IPS-20b (cell line): ENCODE measurements at regions not wholly inside any gene's neighbourhood (a gene's known extent, or its start where the extent isn't known, plus 50 kb on each side); places are given as distances from the start of the nearest gene placed in this dataset.

ENCODE experiments used
- H3K27ac ChIP-seq: one replicate; pipeline ENCODE4 v1.5.1; 2013; ENCODE audit warnings: low read length
- H3K27me3 ChIP-seq: 2 replicates; pipeline ENCODE4 v1.6.1; 2013; ENCODE audit warnings: mild to moderate bottlenecking, low read length, inconsistent platforms; ENCODE audit not compliant: insufficient read depth
- H3K36me3 ChIP-seq: 2 replicates; pipeline ENCODE4 v1.6.1; 2013; ENCODE audit warnings: low read depth, mild to moderate bottlenecking, inconsistent platforms, low read length, moderate library complexity; ENCODE audit not compliant: insufficient read depth
- H3K4me1 ChIP-seq: 2 replicates; pipeline ENCODE4 v1.6.1; 2013; ENCODE audit warnings: mild to moderate bottlenecking, control low read depth, inconsistent platforms, low read length, moderate library complexity; ENCODE audit not compliant: insufficient read depth
- H3K4me3 ChIP-seq: 2 replicates; pipeline ENCODE4 v1.5.1; 2013; ENCODE audit warnings: mild to moderate bottlenecking, low read length, inconsistent platforms
- H3K9ac ChIP-seq: 2 replicates; pipeline ENCODE4 v1.6.1; 2013; ENCODE audit warnings: low read depth, mild to moderate bottlenecking, inconsistent platforms, low read length, moderate library complexity
- H3K9me3 ChIP-seq: 2 replicates; pipeline ENCODE4 v1.6.1; 2013; ENCODE audit warnings: mild to moderate bottlenecking, low read depth, low read length, inconsistent platforms; ENCODE audit not compliant: insufficient read depth

GRCh38 chr16:65497571-65497970, 375.7 kb upstream of the CDH11 start:
- Histone ChIP-seq H3K36me3 (no peaks in the 10 kb centered on the region), H3K4me3 (no peak overlapping the region), H3K27ac (no peak overlapping the region), H3K4me1 (peaks cover 16% of the 10 kb centered on the region; the same call in 1 of the 2 replicates), H3K27me3 (no peaks in the 10 kb centered on the region), H3K9ac (no peak overlapping the region), H3K9me3 (no peaks in the 10 kb centered on the region)

- Histone ChIP-seq H3K4me1 (peaks cover 10% of the 10 kb centered on the region; the same call in 1 of the 2 replicates), H3K36me3 (no peaks in the 10 kb centered on the region), H3K9ac (no peak overlapping the region), H3K9me3 (no peaks in the 10 kb centered on the region), H3K27ac (no peak overlapping the region), H3K27me3 (no peaks in the 10 kb centered on the region), H3K4me3 (no peak overlapping the region)
Observed at GRCh38 chr16:65495106-65495505, 373.2 kb upstream of the CDH11 start.

DNA sequence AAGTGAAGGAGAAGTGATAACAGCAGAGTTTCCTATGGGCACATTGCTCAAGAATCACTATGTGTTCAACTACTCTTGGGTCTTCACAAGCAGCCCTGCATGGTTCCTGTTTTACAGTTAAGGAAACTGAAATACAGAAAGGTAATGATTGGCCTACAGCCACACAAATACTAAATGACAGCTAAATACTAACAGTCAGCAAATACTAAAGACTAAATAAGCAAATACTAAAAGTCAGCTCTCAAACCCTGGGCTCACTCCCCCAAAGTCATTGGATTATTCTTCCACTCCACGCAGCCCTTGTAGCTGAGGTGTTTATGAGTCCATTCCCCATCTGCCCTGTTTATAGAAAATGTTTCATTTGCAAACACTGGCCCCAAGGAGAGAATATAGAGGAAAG, 372.7 kb upstream of the CDH11 start:
- H3K9ac ChIP-seq = no peak overlapping the region
- H3K27ac ChIP-seq = no peak overlapping the region
- peaks cover 10% of the 10 kb centered on the region; the same call in 1 of the 2 replicates for H3K4me1 ChIP-seq
- H3K4me3 ChIP-seq = no peak overlapping the region
- no peaks in the 10 kb centered on the region for H3K9me3 ChIP-seq
- no peaks in the 10 kb centered on the region for H3K27me3 ChIP-seq
- H3K36me3 ChIP-seq = no peaks in the 10 kb centered on the region

- H3K27ac ChIP-seq = no peak overlapping the region
- no peaks in the 10 kb centered on the region for H3K9me3 ChIP-seq
Observed at GRCh38 chr16:65494080-65494479, 372.2 kb upstream of the CDH11 start.

DNA sequence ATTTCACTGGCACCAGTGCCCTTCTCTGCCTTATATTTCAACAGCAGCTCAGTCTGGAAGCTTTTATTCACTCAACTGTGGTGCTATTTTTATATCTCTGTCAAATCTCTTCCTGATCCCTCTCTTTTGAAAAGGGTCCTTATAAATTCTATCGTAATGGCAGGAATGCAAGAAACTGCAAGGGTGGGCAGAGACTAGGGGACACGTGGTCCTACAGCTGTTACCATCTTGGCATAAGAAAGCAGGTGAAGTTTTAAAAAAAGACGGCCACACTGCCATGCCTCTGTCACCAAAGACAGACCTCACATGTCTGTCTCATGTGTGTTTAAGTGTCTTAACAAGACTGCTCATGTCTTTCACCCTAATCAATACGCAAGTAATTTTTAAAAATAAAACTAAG, 368.4 kb upstream of the CDH11 start:
- Histone ChIP-seq H3K4me1 (peaks cover 9% of the 10 kb centered on the region; the same call in 1 of the 2 replicates), H3K27me3 (no peaks in the 10 kb centered on the region), H3K27ac (no peak overlapping the region), H3K36me3 (no peaks in the 10 kb centered on the region), H3K9me3 (no peaks in the 10 kb centered on the region), H3K9ac (no peak overlapping the region), H3K4me3 (no peak overlapping the region)

More at GRCh38 chr16:65494080-65494479, 372.2 kb upstream of the CDH11 start:
- H3K4me3 ChIP-seq = no peak overlapping the region
- H3K9ac ChIP-seq = no peak overlapping the region
- H3K4me1 ChIP-seq = peaks cover 10% of the 10 kb centered on the region; the same call in 1 of the 2 replicates
- H3K36me3 ChIP-seq = no peaks in the 10 kb centered on the region
- H3K27me3 ChIP-seq = no peaks in the 10 kb centered on the region

DNA sequence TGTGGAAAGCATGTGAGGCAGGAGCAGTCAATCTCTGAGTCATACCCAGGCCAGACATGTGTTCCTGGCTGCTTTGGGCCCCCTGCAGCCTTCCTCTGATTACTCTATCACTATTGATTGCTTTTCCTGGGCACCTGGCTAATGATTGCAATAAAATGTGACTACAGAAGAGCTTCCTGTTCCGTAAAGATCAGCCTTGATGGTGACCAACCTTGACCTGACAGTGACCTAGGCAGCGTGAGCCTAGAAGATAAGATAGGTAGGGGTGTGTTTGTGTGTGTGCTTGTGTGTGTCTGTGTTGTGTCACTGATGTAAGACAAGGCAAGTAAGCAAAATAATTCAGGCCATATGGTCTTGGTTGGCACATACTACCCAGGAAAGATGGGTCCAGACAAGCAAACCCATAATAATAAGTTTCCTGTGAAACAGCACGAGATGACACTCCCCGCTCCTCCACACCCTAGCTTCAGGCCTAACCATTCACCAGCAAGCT, 367.7 kb upstream of the CDH11 start:
- H3K9me3 ChIP-seq = no peaks in the 10 kb centered on the region
- H3K4me1 ChIP-seq = peaks cover 4% of the 10 kb centered on the region; the same call in 1 of the 2 replicates
- no peak overlapping the region for H3K4me3 ChIP-seq
- no peak overlapping the region for H3K27ac ChIP-seq
- no peaks in the 10 kb centered on the region for H3K36me3 ChIP-seq
- H3K27me3 ChIP-seq = no peaks in the 10 kb centered on the region
- no peak overlapping the region for H3K9ac ChIP-seq

DNA sequence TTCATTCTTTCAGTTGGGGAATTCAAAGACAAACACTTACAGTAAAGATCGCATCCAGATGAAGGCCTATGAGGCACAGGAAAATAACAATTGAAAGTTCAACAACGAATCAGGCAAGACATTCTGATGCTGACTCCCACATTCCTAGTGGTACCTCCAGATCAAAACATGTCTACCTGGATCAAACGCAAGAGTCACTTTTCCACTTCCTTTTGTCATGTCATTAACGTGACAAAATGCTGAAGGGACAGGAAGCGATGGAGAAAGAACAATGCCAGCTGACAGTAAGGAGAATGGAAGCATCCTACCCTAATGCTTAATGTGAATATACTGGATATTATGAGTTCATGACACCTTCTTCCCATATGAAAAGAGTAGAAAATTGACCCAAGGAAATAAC, 365.4 kb upstream of the CDH11 start:
- Histone ChIP-seq H3K36me3 (no peaks in the 10 kb centered on the region), H3K4me1 (no peaks in the 10 kb centered on the region), H3K4me3 (no peak overlapping the region), H3K9me3 (no peaks in the 10 kb centered on the region; the same call in 1 of the 2 replicates), H3K27ac (no peak overlapping the region), H3K27me3 (no peaks in the 10 kb centered on the region), H3K9ac (no peak overlapping the region)

- H3K4me3 ChIP-seq = no peak overlapping the region
- no peaks in the 10 kb centered on the region; the same call in 1 of the 2 replicates for H3K4me1 ChIP-seq
- no peak overlapping the region for H3K9ac ChIP-seq
- no peak overlapping the region for H3K27ac ChIP-seq
- H3K9me3 ChIP-seq = no peaks in the 10 kb centered on the region; the same call in 1 of the 2 replicates
- no peaks in the 10 kb centered on the region for H3K36me3 ChIP-seq
- H3K27me3 ChIP-seq = no peaks in the 10 kb centered on the region
Observed at GRCh38 chr16:65481956-65482355, 360.1 kb upstream of the CDH11 start.

- Histone ChIP-seq H3K9ac (no peak overlapping the region), H3K27me3 (no peaks in the 10 kb centered on the region), H3K4me3 (no peak overlapping the region), H3K27ac (no peak overlapping the region), H3K9me3 (no peaks in the 10 kb centered on the region; the same call in 1 of the 2 replicates), H3K36me3 (no peaks in the 10 kb centered on the region), H3K4me1 (no peaks in the 10 kb centered on the region; the same call in 1 of the 2 replicates)
Observed at GRCh38 chr16:65480281-65481091, 358.6 kb upstream of the CDH11 start.

- Histone ChIP-seq H3K27ac (no peak overlapping the region), H3K4me3 (no peak overlapping the region), H3K9ac (no peak overlapping the region), H3K4me1 (no peaks in the 10 kb centered on the region; the same call in 1 of the 2 replicates), H3K27me3 (no peaks in the 10 kb centered on the region), H3K9me3 (no peaks in the 10 kb centered on the region), H3K36me3 (no peaks in the 10 kb centered on the region)
Observed at GRCh38 chr16:65476448-65476955, 354.6 kb upstream of the CDH11 start.

DNA sequence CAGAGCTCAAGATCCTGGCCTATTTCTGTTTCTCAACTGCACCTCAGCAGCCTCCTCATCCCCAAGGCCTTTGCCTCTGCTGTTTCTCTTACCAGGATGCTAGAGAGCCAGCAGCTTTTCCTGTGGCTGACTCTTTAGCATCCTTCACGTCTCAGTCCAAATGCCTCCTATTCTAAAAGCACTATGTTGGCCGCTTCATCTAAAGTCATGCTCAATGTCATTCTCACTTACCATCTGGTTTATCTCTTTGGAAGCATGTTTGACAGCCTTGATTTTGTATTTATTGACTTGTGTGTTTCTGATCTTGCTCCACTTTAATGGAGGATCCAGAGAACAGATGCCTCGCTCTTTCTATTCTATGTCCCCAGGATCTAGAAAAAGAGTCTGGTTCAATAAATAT, 351.8 kb upstream of the CDH11 start:
- Histone ChIP-seq H3K36me3 (no peaks in the 10 kb centered on the region), H3K27me3 (no peaks in the 10 kb centered on the region), H3K4me3 (no peak overlapping the region), H3K27ac (no peak overlapping the region), H3K9ac (no peak overlapping the region), H3K9me3 (no peaks in the 10 kb centered on the region), H3K4me1 (no peaks in the 10 kb centered on the region; the same call in 1 of the 2 replicates)

- no peak overlapping the region for H3K27ac ChIP-seq
- no peaks in the 10 kb centered on the region for H3K4me1 ChIP-seq
- H3K4me3 ChIP-seq = no peak overlapping the region
- no peaks in the 10 kb centered on the region for H3K36me3 ChIP-seq
- H3K27me3 ChIP-seq = no peaks in the 10 kb centered on the region
- no peaks in the 10 kb centered on the region for H3K9me3 ChIP-seq
- no peak overlapping the region for H3K9ac ChIP-seq
Observed at GRCh38 chr16:65469116-65469515, 347.3 kb upstream of the CDH11 start.
